ENCODE measurements at regions not wholly inside any gene's neighbourhood (a gene's known extent, or its start where the extent isn't known, plus 50 kb on each side); places are given as distances from the start of the nearest gene placed in this dataset.
"Not testable (repeated sequence)": the region's sequence is repeated elsewhere in the genome, so short reads cannot be mapped to it uniquely, and the experiment has no call there.

DNA sequence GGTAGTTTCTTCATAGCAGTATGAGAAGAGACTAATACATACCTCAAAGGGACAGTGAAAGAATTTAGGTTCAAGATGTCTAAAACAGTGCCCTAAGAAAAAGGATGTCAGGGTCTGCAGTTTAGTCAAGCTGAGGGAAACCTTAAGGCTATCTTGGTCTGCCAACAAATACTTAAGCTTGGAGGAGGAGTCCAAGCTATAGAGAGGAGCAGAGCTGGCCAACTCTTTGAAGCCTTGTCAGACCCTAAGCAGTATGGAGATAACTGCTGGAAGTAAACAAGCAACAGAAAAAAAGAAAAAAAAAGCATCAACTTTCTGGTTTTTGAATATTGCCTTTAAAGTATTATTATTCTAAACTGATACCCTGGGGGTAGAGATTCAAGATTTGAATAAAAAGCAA lies 1518.1 kb downstream of the GRIK2 start:
- no peak for DNase-seq (ENCODE audit: low read depth in 3 of 3)

GRCh38 chr6:102910701-102911139 lies 1517.2 kb downstream of the GRIK2 start:
- not testable (repeated sequence) for DNase-seq (ENCODE audit: low read depth in 3 of 3)

- DNase-seq (ENCODE audit: low read depth in 3 of 3): no peak
Measured at GRCh38 chr6:102907181-102907580, 1513.7 kb downstream of the GRIK2 start.

DNA sequence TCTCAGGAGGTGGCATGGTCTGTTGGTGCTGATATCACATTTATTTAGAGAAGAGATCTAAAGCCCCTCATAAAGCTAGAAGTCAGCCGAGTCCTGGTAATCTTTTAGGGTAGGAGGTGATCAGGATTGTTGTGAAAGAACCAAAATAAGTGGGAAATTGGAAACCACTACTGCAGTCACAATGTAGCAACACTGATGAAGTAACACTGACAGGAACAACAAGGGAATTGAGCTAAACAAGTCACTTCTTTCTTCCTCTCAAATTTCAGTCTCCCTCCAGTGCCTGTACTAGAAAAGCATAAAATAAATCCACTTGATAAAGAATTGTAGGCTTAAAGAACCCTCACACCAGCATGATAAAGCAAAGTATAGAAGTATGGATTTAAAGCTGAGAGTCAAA lies 1509.0 kb downstream of the GRIK2 start:
- DNase-seq (ENCODE audit: low read depth in 3 of 3): no peak

DNA sequence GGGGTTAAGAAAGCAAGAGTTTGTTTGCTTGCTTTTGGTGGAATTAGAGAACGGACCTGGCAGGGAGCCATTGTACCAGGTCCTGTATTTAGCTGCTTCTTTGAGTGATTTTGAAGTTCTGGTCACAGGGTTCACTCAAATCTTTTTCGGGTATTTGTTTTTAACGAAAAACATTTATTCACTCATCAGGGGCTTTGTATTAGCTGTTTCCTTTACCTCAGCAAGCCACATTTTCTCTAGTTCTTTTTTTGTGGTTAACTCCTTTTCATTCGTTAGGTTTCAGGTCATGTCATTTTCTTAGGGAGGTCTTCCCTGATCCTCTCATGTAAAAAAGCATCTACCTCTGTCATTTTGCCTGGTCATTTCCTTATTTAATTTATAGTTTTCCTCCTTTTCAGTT lies 1502.2 kb downstream of the GRIK2 start:
- no peak for DNase-seq (ENCODE audit: low read depth in 3 of 3)

- no peak for DNase-seq (ENCODE audit: low read depth in 3 of 3)
Measured at GRCh38 chr6:102885165-102885564, 1491.7 kb downstream of the GRIK2 start.

GRCh38 chr6:102853249-102853955 lies 1459.9 kb downstream of the GRIK2 start:
- DNase-seq (ENCODE audit: low read depth in 3 of 3): no peak

GRCh38 chr6:102848796-102849195 lies 1455.3 kb downstream of the GRIK2 start:
- no peak for DNase-seq (ENCODE audit: low read depth in 3 of 3)

DNA sequence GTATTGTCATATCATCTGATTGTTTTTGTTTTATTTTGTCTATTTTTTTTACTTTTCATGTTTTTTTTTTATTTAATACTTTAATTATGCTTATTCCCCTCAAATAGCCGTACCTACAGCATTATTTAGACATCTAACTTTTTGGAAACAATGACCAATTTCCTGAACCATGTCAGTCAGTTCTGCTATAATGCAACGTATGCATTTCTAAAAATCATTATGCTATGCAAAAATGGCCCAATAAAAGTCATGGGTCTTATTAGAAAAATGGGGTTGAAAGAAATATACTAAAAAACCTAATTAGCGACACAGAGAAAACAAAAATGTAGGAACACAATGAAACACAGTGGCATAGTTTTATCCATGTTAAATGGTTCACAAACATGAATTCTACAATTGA lies 1454.7 kb downstream of the GRIK2 start:
- DNase-seq (ENCODE audit: low read depth in 3 of 3): no peak

DNA sequence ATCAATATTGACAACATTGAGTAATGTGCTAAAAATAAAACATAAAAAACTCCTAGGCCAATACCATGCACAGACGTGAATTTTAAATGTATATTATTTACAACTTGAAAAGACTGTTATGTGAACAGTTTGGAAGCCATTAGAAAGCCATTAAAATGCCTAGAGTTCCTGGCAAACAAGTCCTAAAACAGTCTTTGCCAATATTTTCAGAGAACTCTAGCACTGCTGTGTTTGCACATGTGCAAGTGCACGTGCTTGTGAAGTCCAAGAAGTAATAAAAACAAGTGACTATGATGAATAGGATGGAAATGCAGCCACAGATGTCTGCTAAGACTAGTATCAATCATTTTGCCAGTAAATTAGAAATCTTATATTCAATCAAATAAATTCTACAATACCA lies 1447.6 kb downstream of the GRIK2 start:
- DNase-seq (ENCODE audit: low read depth in 3 of 3): no peak

DNA sequence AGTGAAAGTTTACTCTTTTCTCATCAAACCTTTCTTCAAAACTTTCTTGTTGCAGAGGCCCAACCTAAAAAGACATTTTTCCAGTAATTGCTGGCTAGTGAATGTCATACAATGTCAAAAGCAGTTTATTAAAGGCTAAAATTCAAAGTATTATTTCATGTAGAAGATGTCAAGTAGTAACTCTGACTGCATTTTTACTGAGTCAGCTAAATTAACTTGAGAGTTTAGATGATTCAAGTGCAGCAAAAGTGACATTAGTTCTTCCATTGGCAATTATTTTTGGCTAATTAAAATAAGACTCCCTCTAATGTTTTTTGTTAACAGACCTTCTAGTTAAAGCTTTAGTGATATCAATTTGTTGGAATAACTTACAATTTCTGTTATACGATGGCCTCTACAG lies 1438.5 kb downstream of the GRIK2 start:
- DNase-seq (ENCODE audit: low read depth in 3 of 3): no peak

GRCh38 chr6:102820098-102820497 lies 1426.6 kb downstream of the GRIK2 start:
- no peak for DNase-seq (ENCODE audit: low read depth in 3 of 3)

DNA sequence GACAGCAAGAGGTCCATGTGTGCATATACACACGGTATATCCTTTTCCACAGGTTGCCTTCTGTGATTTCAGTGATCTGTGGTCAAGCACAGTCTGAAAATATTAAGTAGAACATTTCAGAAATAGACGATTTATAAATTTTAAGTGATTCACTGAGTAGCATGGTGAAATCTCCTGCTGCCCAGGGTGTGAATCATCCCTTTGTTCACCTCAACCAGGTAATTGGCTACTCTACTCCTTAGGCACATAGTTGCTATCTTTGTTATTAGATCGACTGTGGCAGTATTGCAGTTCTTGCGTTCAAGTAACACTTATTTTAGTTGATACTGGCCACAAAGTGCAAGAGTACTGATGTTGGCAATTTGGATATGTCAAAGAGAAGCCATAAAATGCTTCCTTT lies 1421.7 kb downstream of the GRIK2 start:
- no peak for DNase-seq (ENCODE audit: low read depth in 3 of 3)

DNA sequence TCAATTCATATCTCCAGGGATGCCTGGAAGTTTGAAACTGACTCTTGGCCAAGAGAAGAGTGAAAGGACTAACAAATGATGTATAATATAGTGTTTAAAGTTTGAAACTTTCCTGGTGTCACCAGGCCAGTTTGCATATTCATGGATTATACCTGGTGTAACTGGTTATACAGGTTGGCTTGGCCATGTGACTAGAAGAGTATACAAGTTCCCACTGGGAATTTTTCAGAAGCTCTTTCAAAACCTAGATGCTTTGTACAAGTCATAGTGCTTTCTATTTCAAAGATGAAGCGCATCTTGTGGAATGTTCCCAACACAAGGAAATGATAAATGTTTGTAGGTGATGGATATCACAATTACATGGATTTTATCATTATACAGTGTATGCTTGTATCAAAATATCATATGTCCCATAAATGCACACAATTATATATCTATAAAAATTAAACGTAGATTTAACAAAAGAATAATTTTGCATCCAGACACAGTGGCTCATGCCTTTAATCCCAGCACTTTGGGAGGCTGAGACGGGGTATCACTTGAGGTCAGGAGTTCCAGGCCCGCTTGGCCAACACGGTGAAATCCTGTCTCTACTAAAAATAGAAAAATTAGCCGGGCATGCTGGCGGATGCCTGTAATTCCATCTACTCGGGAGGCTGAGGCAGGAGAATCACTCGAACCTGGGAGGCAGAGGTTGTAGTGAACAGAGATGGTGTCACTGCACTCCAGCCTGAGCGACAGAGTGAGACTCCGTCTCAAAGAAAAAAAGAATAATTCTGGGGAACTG lies 1420.2 kb downstream of the GRIK2 start:
- DNase-seq (ENCODE audit: low read depth in 3 of 3): no peak

- no peak for DNase-seq (ENCODE audit: low read depth in 3 of 3)
Measured at GRCh38 chr6:102812242-102812641, 1418.7 kb downstream of the GRIK2 start.

DNA sequence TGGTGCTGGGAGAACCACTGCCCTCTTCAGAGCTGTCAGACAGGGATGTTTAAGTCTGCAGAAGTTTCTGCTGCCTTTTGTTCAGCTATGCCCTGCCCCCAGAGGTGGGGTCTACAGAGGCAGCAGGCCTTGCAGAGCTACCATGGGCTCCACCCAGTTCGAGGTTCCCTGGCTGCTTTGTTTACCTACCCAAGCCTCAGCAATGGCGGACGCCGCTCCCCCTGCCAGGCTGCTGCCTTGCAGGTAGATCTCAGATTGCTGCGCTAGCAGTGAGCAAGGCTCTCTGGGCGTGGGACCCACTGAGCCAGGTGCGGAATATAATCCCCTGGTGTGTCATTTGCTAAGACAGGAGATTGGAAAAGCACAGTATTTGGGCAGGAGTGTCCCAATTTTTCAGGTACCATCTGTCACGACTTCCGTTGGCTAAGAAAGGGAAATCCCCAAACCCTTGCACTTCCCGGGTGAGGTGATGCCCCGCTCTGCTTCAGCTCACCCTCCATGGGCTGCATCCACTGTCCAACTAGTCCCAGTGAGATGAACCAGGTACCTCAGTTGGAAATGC lies 1415.5 kb downstream of the GRIK2 start:
- not testable (repeated sequence) for DNase-seq (ENCODE audit: low read depth in 3 of 3)

GRCh38 chr6:102799051-102799450 lies 1405.5 kb downstream of the GRIK2 start:
- DNase-seq (ENCODE audit: low read depth in 3 of 3): no peak

- no peak for DNase-seq (ENCODE audit: low read depth in 3 of 3)
Measured at GRCh38 chr6:102798636-102799035, 1405.1 kb downstream of the GRIK2 start.

- DNase-seq (ENCODE audit: low read depth in 3 of 3): no peak
Measured at GRCh38 chr6:102793752-102794151, 1400.2 kb downstream of the GRIK2 start.

- DNase-seq (ENCODE audit: low read depth in 3 of 3): no peak
Measured at GRCh38 chr6:102774326-102774725, 1380.8 kb downstream of the GRIK2 start.

- DNase-seq (ENCODE audit: low read depth in 3 of 3): no peak
Measured at GRCh38 chr6:102773636-102774035, 1380.1 kb downstream of the GRIK2 start.

DNA sequence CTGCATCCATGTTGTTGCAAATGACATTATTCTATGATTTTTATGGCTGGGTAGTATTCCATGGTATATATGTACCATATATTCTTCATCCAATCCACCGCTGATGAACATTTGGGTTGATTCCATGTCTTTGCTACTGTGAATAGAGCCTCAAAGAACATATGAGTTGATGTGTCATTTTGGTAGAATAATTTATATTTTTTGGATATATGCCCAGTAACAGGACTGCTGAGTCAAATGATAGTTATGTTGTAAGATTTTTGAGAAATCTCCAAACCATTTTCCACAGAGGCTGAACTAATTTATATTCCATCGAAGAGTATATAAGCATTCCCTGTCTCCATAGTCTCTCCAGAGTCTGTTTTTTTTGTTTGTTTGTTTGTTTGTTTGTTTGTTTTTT lies 1373.5 kb downstream of the GRIK2 start:
- no peak for DNase-seq (ENCODE audit: low read depth in 3 of 3)

GRCh38 chr6:102764317-102764716 lies 1370.8 kb downstream of the GRIK2 start:
- no peak for DNase-seq (ENCODE audit: low read depth in 3 of 3)
